T-helper 2 cell treated with Interferon-gamma antibody and Interleukin-4, amounts not matched to agents 5 μg/mL and 100 μg/mL, for 36 hours (primary cell): ENCODE measurements at regions not wholly inside any gene's neighbourhood (a gene's known extent, or its start where the extent isn't known, plus 50 kb on each side); places are given as distances from the start of the nearest gene placed in this dataset.
"Not testable (repeated sequence)": the region's sequence is repeated elsewhere in the genome, so short reads cannot be mapped to it uniquely, and the experiment has no call there.

ENCODE experiments used
- DNase-seq: peaks from one replicate; pipeline ENCODE4 v3.0.0; 2021; ENCODE audit warnings: low spot score
- H3K27ac Mint-ChIP-seq: one replicate; pipeline ENCODE4 v1.8.0; 2021; ENCODE audit warnings: mild to moderate bottlenecking, mixed read lengths
- H3K27me3 Mint-ChIP-seq: one replicate; pipeline ENCODE4 v1.8.0; 2021; ENCODE audit warnings: low read depth, mixed read lengths
- H3K36me3 Mint-ChIP-seq: one replicate; pipeline ENCODE4 v1.8.0; 2021; ENCODE audit warnings: low read depth, mixed read lengths
- H3K4me1 Mint-ChIP-seq: one replicate; pipeline ENCODE4 v1.8.0; 2021; ENCODE audit warnings: low read depth, mixed read lengths
- H3K4me3 Mint-ChIP-seq: one replicate; pipeline ENCODE4 v1.8.0; 2022; ENCODE audit warnings: mild to moderate bottlenecking, moderate library complexity, mixed read lengths
- H3K9me3 Mint-ChIP-seq: one replicate; pipeline ENCODE4 v1.8.0; 2021; ENCODE audit warnings: mixed read lengths

DNA sequence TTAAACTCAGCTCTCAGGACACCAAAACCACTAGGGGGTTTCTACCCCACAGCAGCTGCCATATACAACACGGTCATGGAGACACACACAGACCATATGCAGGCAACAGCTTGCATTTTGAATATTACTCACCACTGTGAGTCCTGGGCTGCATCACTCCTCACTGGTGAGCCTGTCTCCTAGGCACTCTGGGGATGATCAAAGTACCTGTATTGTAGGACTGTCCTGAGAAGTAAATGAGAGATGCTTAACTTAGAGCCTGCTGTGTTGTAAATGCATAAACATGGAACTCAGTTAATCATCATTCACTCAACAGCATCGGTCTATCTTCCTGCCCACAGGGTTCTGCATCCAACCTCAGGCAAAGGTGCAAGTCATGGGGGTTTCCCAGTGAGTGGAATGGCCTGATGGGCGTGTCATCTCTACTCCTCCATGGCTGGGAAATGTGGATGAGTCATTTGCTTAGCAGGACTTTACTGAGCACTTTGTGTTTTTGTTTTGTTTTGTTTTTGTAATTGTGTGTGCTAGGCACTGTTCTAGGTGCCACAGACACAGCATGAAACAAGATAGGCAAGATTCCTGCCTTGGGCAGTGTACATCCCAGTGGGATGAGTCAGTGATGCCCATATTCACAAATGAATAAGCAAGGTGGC lies 1141.2 kb upstream of the TMEM132C start:
- no peak overlapping the region for H3K27ac Mint-ChIP-seq
- H3K27me3 Mint-ChIP-seq: no peaks in the 10 kb centered on the region
- DNase-seq: peak; percentile 75
- H3K4me1 Mint-ChIP-seq: no peaks in the 10 kb centered on the region
- H3K36me3 Mint-ChIP-seq: no peaks in the 10 kb centered on the region
- no peak overlapping the region for H3K4me3 Mint-ChIP-seq
- no peaks in the 10 kb centered on the region for H3K9me3 Mint-ChIP-seq

DNA sequence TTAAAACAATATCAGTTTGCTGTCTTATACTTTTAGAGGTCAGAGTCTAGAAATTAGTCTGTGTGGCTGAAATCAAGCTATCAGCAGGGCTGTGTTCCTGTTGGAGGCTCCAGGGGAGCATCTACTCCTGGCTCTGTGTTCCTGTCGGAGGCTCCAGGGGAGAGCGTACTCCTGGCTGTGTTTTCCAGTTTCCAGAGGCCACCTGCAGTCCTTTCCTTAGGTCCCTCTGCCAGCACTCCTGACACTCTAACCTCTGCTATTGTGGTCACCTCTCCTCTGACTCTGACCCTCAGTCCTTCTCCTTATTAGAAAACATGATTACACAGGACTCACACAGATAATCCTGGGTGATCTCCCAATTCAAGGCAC lies 1140.7 kb upstream of the TMEM132C start:
- Mint-ChIP-seq H3K4me1 (no peaks in the 10 kb centered on the region), H3K27ac (no peak overlapping the region), H3K36me3 (no peaks in the 10 kb centered on the region), H3K27me3 (no peaks in the 10 kb centered on the region), H3K4me3 (no peak overlapping the region), H3K9me3 (no peaks in the 10 kb centered on the region)
- DNase-seq: no peak

DNA sequence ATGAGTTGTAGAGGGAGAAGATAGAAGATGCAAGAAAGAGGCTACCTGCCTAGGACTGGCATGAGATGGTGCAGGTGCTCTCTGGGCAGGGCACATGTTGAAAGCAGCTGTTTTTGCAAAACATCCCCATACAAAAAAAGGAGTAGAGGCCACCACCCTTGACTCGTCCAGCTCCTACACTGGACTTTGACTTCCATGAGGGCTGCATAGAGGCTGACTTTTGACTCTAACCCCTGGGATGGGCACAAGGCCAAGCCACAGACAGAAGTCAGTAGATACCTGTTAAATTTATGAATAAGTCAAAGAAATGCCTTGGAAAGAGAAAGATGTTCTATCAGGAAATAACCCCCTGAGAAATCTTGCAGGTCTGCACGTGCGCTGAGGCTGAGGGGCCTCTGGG lies 1139.1 kb upstream of the TMEM132C start:
- H3K4me1 Mint-ChIP-seq: no peaks in the 10 kb centered on the region
- H3K27ac Mint-ChIP-seq: no peak overlapping the region
- DNase-seq: no peak
- H3K36me3 Mint-ChIP-seq: no peaks in the 10 kb centered on the region
- H3K4me3 Mint-ChIP-seq: no peak overlapping the region
- peaks cover under 1% of the 10 kb centered on the region for H3K27me3 Mint-ChIP-seq
- no peaks in the 10 kb centered on the region for H3K9me3 Mint-ChIP-seq

DNA sequence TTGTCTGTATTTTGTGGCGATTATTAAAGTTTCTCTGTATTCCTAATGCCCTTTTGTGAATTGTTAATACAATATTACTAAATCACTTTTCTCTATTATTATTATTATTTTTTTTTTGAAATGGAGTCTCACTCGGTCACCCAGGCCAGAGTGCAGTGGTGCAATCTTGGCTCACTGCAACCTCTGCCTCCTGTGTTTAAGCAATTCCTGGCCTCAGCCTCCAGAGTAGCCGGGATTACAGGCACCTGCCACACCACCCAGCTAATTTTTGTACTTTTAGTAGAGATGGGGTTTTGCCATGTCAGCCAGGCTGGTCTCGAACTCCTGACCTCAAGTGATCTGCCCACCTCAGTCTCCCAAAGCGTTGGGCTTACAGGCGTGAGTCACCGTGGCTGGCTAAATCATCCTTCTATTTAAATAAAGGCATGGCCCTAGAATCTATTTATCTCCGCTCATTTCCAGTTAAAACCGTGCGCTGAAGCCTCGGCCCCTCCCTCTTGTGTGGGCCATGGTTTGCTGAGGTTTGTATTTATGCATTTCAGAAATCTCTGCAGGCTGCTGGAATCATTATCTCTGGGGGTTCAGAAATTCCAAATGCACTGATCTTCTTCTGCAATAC lies 1136.4 kb upstream of the TMEM132C start:
- Mint-ChIP-seq H3K9me3 (no peaks in the 10 kb centered on the region), H3K27ac (no peak overlapping the region), H3K36me3 (no peaks in the 10 kb centered on the region), H3K27me3 (peaks cover 4% of the 10 kb centered on the region), H3K4me1 (no peaks in the 10 kb centered on the region), H3K4me3 (no peak overlapping the region)
- no peak for DNase-seq

DNA sequence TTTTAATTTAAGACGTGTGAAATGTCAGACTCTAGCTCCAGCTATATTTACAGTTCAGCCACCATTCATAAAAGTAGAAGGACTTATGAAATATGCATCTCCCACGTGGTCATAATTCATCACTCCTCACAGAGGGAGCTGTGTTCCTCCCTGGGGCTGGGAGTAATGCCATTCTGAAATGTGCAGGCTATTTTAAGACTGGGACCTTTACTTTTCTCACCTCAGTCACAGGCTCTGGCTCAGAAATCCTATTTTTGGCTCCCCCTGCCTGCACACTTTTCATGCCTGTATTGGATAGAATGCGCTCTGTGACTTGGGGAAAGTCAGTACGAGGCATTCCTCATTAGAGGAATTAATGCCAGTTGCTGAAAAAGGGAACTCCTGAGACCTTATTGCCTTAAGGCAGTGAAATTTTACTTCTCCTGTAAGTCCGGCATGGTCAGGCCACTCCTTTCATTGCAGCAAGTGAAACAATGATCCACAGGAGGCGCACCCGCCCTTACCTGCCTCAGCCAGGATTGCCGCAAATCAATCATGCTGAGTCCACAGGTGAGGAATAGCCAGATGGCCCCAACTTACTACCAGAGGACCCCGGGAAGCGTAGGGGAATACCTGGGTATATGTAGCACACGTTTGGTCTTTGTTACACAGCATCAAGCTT lies 1133.2 kb upstream of the TMEM132C start:
- no peak for DNase-seq
- Mint-ChIP-seq H3K27ac (no peak overlapping the region), H3K9me3 (no peaks in the 10 kb centered on the region), H3K27me3 (peaks cover 5% of the 10 kb centered on the region), H3K4me3 (no peak overlapping the region), H3K4me1 (no peaks in the 10 kb centered on the region), H3K36me3 (no peaks in the 10 kb centered on the region)

DNA sequence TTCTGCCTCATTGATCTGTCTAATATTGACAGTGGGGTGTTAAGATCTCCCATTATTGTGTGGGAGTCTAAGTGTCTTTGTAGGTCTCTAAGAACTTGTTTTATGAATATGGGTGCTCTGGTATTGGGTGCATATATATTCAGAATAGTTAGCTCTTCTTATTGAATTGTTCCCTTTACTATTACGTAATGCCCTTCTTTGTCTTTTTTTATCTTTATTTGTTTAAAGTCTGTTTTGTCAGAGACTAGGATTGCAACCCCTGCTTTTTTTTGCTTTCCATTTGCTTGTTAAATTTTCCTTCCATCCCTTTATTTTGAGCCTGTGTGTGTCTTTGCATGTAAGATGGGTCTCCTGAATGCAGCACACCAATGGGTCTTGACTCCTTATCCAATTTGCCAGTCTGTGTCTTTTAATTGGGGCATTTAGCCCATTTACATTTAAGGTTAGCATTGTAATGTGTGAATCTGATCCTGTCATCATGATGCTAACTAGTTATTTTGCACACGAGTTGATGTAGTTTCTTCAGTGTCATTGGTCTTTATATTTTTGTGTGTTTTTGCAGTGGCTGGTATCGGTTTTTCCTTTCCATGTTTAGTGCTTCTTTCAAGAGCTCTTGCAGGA lies 1126.0 kb upstream of the TMEM132C start:
- not testable (repeated sequence) for H3K9me3 Mint-ChIP-seq, DNase-seq, H3K27me3 Mint-ChIP-seq, H3K4me3 Mint-ChIP-seq, H3K4me1 Mint-ChIP-seq, H3K36me3 Mint-ChIP-seq, H3K27ac Mint-ChIP-seq

DNA sequence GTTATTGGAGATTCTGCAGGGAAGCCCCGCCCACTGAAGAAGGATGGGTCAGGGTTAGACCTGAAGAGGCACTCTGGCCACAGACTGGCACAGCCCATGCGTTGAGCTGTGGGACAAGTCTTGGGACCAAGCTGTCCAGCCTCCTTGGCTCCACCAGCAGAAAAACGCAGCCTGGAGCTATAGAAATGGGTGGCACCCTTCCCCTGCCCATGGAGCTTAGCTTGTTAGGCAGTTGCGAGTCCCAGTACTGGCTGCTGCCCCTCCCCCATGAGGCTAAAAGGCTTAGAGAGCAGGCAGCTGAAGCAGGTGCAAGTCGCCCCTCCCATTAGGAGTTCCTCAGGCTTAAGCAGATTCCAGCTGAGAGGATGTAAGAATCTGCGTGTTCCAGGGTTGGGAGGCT lies 1124.0 kb upstream of the TMEM132C start:
- H3K4me3 Mint-ChIP-seq: no peak overlapping the region
- no peaks in the 10 kb centered on the region for H3K36me3 Mint-ChIP-seq
- no peak for DNase-seq
- peaks cover 8% of the 10 kb centered on the region for H3K27me3 Mint-ChIP-seq
- H3K27ac Mint-ChIP-seq: no peak overlapping the region
- H3K4me1 Mint-ChIP-seq: peaks cover 3% of the 10 kb centered on the region
- no peaks in the 10 kb centered on the region for H3K9me3 Mint-ChIP-seq

DNA sequence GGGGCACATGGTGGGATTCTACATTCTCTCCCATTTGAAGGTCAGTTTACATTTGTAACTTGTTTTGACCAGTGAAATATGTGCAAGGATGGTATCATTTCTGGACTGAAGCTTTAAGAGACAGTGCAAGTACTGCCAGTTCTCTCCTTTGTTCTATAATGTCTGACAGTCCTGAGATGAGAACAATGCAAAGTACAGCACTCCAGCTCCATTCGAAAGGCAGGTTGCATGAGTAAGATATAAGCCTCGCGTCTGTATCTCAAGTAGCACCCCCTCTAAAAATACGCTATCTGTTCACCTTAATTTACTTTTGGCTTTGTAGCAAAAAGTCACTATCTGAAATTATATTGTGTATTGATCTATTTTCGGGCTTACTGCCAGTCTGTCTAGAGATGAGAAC lies 1122.2 kb upstream of the TMEM132C start:
- Mint-ChIP-seq H3K9me3 (no peaks in the 10 kb centered on the region), H3K4me3 (no peak overlapping the region), H3K27me3 (peaks cover 6% of the 10 kb centered on the region), H3K27ac (no peak overlapping the region), H3K4me1 (peaks cover 3% of the 10 kb centered on the region), H3K36me3 (no peaks in the 10 kb centered on the region)
- DNase-seq: no peak

DNA sequence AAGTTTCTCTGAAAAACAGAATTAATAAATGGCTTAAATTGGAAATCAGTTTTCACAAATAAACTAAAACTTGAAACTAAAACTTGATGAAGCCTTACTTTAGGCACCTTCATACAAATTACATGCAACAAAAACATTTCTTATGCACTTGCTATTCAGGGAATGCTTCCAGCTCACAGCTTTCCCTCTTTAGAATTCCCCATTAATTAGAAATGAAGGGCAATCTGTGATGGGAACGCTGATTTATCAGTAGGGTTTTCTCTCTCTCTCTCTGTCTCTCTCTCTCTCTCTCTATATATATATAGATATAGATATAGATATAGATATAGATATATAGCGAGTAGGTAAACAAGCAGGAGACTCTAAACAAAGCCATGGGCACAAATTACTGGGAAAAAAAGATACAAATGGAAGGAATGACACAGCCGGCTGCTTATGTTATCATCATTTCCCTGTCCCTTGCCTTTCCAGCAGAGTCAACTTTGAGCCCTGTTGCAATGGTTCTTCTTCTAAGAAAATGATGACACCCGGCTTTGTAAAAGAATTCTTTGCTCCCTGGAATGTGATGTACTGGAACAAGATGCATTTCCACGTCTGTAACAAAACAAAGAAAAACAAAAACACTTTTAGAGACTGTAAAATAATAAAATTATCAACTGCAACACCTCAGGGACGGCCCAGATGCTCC lies 1121.6 kb upstream of the TMEM132C start:
- H3K27ac Mint-ChIP-seq: no peak overlapping the region
- H3K9me3 Mint-ChIP-seq: no peaks in the 10 kb centered on the region
- peak overlapping the region; percentile 84 for H3K4me3 Mint-ChIP-seq
- peaks cover 3% of the 10 kb centered on the region for H3K4me1 Mint-ChIP-seq
- H3K36me3 Mint-ChIP-seq: no peaks in the 10 kb centered on the region
- H3K27me3 Mint-ChIP-seq: peaks cover 6% of the 10 kb centered on the region
- no peak for DNase-seq

DNA sequence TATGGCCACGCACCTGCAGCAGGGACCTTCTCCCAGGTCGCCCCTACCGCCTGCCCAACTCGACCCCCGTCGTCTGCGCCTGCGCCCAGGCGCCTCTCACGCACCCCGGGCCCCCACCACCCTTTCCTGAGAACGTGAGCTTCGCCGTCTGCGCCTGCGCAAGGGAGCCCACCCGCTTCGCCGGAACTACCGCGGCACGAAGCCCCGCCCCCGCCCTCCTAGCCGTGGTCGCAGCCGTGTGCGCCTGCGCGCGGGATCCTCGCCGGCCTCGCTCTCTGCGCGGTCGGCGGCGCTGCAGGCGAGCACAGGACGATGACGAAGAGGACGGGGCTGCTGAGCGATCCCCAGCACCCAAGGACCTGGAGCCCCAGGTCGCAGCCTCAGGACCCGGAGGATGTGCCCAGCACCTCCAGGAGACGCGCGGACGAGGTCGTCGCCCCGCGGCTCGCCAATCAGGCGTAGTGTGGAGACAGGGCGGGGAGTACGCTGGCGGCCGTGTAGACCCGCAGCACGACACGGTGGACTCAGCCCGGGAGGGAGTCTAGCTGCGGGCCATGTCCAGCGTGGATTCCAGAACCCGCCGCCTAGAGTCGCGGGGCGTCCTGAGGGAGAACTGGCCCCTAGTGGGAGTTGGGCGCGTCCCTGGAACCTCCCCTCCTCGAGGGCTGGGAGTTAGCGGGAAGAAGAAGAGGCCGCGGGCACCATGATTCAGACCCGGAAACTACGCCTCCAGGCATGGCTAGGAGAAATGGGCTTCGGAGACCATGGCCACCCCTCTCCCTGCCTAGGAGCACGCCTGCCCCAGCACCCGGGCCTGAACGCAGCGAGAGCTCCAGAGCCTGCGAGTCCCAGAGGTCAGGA lies 1120.8 kb upstream of the TMEM132C start:
- peak; percentile 65 for DNase-seq
- no peaks in the 10 kb centered on the region for H3K9me3 Mint-ChIP-seq
- H3K4me3 Mint-ChIP-seq: peak overlapping the region; percentile 84
- no peaks in the 10 kb centered on the region for H3K36me3 Mint-ChIP-seq
- peaks cover 3% of the 10 kb centered on the region for H3K4me1 Mint-ChIP-seq
- peaks cover 3% of the 10 kb centered on the region for H3K27me3 Mint-ChIP-seq
- H3K27ac Mint-ChIP-seq: peak overlapping the region; percentile 70

DNA sequence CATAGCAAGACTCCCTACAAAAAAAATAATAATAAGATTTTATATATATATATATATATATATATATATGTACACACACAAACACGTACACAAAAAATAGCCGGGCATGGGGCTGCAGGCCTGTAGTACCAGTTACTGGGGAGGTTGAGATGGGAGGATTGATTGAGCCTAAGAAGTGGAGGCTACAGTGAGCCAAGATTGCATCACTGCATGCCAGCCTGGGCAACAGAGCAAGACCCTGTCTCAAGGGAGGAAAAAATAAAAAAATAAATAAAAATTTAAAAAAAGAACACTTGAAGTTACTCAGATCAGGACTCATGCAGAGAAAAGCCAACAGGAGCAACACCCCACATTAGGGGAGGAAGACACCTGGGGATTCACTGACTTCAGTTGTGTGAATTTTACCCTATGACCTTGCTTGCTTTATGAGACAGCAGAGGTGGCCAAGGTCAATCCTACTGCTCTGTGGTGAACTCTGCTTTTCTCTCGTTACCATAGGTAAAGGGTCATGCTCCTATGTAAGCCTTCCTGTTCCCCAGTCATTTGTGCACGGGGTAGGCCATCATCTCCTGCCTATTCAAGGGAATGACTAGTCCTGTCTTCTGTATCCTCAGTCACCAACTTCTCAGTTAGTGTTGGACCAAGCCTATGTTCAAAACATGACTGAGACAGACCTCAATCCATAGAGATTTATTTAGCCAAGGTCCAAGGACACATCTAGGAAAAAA lies 1119.8 kb upstream of the TMEM132C start:
- Mint-ChIP-seq H3K4me3 (no peak overlapping the region), H3K9me3 (no peaks in the 10 kb centered on the region), H3K27me3 (no peaks in the 10 kb centered on the region), H3K27ac (no peak overlapping the region), H3K36me3 (no peaks in the 10 kb centered on the region), H3K4me1 (peaks cover 3% of the 10 kb centered on the region)
- DNase-seq: no peak

DNA sequence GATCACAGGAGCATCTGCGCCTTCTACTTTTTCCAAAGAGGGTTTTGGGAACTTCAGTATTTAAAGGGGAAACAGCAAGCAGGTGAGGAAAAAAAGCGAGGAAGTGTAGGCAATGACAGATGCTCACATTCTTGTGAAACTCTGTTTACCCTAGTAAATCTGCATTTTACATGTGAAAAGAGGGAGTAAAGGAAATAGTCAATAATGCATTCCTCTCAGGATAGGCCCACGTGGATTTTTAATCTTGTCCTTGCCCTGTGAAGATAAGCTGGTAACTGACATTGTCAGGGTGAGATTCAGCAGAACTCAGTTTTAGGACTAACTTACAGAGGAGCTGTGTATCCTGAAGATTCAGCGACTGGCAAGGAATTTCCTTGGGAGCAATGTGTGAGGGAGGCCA lies 1119.2 kb upstream of the TMEM132C start:
- no peak for DNase-seq
- H3K9me3 Mint-ChIP-seq: no peaks in the 10 kb centered on the region
- H3K36me3 Mint-ChIP-seq: no peaks in the 10 kb centered on the region
- no peak overlapping the region for H3K4me3 Mint-ChIP-seq
- H3K4me1 Mint-ChIP-seq: peaks cover 3% of the 10 kb centered on the region
- no peaks in the 10 kb centered on the region for H3K27me3 Mint-ChIP-seq
- no peak overlapping the region for H3K27ac Mint-ChIP-seq

DNA sequence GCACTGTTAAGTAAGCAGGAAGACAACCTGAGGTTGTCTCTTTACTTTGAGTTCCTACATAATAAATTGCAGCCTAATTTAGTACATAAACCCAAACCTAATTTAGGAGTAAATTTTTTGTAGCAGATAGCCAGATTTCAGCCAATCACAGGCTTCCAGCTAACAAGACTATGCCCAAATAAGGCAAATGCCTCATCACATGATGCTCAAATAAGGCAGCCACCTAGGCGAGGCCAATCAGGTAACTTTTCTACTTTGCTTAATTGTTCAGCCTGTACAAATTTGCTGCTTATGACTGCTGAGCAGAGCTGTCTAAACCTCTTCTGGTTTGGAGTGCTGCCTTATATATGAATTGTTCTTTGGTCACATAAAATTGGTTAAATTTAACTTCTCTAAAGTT lies 1118.7 kb upstream of the TMEM132C start:
- DNase-seq: no peak
- H3K27me3 Mint-ChIP-seq: no peaks in the 10 kb centered on the region

More for the DNA sequence above, 1118.7 kb upstream of the TMEM132C start:
- H3K9me3 Mint-ChIP-seq: no peaks in the 10 kb centered on the region
- no peak overlapping the region for H3K27ac Mint-ChIP-seq
- H3K4me1 Mint-ChIP-seq: peaks cover 3% of the 10 kb centered on the region
- H3K4me3 Mint-ChIP-seq: no peak overlapping the region
- H3K36me3 Mint-ChIP-seq: no peaks in the 10 kb centered on the region
